OCI-LY3 (cell line): ENCODE measurements at regions not wholly inside any gene's neighbourhood (a gene's known extent, or its start where the extent isn't known, plus 50 kb on each side); places are given as distances from the start of the nearest gene placed in this dataset.

Experiments
- H2AFZ ChIP-seq: fragments of 200-600, 300-600 bp; shearing (Covaris generic); 2 replicates; pipeline ENCODE4 v1.6.0; 2014; ENCODE audit warnings: antibody characterized with exemption, low read depth, low read length
- H3K27ac ChIP-seq: fragments of 200-600, 300-600 bp; sonication (generic); 2 replicates; pipeline ENCODE4 v1.5.1; 2014; ENCODE audit warnings: mild to moderate bottlenecking, low read length, moderate library complexity, mixed read lengths
- H3K27me3 ChIP-seq: fragments of 200-600, 300-600 bp; sonication (generic); 2 replicates; pipeline ENCODE4 v1.6.1; 2014; ENCODE audit warnings: low read depth, low read length, mixed read lengths
- H3K36me3 ChIP-seq: fragments of 200-600, 300-600 bp; sonication (generic); replicated peaks from 2 replicates; pipeline ENCODE3; 2014; ENCODE audit warnings: low read depth, low read length, mixed read lengths
- H3K4me1 ChIP-seq: fragments of 300-600, 200-600 bp; sonication (generic); 2 replicates; pipeline ENCODE4 v1.6.1; 2014; ENCODE audit warnings: low read length, mixed read lengths
- H3K4me2 ChIP-seq: fragments of 200-600, 300-600 bp; sonication (generic); 2 replicates; pipeline ENCODE4 v1.6.1; 2014; ENCODE audit warnings: low read length, mixed read lengths
- H3K4me3 ChIP-seq: fragments of 300-600, 200-600 bp; sonication (generic); 2 replicates; pipeline ENCODE4 v1.5.1; 2014; ENCODE audit warnings: antibody characterized with exemption, mild to moderate bottlenecking, low read length, moderate library complexity
- H3K79me2 ChIP-seq: fragments of 300-600, 200-600 bp; shearing (Covaris generic); 2 replicates; pipeline ENCODE4 v1.6.1; 2014; ENCODE audit warnings: mild to moderate bottlenecking, low read length, mixed read lengths
- H3K9ac ChIP-seq: fragments of 300-600, 200-600 bp; shearing (Covaris generic); 2 replicates; pipeline ENCODE4 v1.6.0; 2014; ENCODE audit warnings: mild to moderate bottlenecking, low read length, moderate library complexity
- H3K9me3 ChIP-seq: fragments of 200-600, 300-600 bp; shearing (Covaris generic); 2 replicates; pipeline ENCODE4 v1.6.1; 2014; ENCODE audit warnings: low read length, mixed read lengths; ENCODE audit not compliant: insufficient read depth
- H4K20me1 ChIP-seq: fragments of 200-600, 300-600 bp; sonication (generic); 2 replicates; pipeline ENCODE4 v1.6.1; 2016; ENCODE audit warnings: low read length, mixed read lengths; ENCODE audit not compliant: insufficient read depth
- EZH2phosphoT487 ChIP-seq: fragments of 200-600 bp; shearing (Covaris generic); IDR thresholded peaks from 2 replicates; pipeline ENCODE4 v1.6.1; 2018; ENCODE audit warnings: antibody characterized with exemption, mixed run types, low read depth
- TF ChIP-seq, protein P1 (sequence below): fragments of 200-600, 300-600 bp; sonication (generic); IDR thresholded peaks from 2 replicates; pipeline ENCODE4 v1.5.1; 2014; ENCODE audit warnings: antibody characterized with exemption, low read length, low read depth

DNA sequence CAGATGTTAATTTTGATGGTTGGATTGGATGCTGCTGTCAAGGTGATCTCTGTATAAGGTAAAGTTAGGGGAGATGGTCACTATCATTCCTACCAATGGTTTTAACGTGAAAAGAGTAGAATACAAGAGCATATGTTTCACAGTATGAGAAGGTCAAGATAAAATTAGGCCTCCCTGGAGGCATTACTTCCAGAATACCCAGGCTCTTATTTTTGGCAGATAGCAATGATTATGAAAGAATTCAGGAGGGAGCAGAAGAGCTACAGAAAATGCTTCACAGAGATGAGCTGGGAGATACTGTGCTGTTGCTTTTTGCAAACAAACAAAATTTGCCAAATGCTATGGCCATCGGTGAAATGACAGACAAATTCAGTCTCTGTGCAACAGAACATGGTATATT, 547.5 kb upstream of the SPRY2 start:
- Histone ChIP-seq H2AFZ (no peak overlapping the region), H3K36me3 (no peaks in the 10 kb centered on the region), H3K9ac (no peak overlapping the region), H3K27me3 (no peaks in the 10 kb centered on the region), H3K4me1 (no peaks in the 10 kb centered on the region), H3K9me3 (0 out of 2 replicates have a peak, but pooled peaks cover 2% of the 10 kb centered on the region), H3K27ac (no peak overlapping the region), H3K4me3 (no peak overlapping the region), H4K20me1 (no peaks in the 10 kb centered on the region), H3K4me2 (no peak overlapping the region), H3K79me2 (no peaks in the 10 kb centered on the region)
- no peak for TF ChIP-seq EZH2phosphoT487
- TF ChIP-seq, protein P1, sequence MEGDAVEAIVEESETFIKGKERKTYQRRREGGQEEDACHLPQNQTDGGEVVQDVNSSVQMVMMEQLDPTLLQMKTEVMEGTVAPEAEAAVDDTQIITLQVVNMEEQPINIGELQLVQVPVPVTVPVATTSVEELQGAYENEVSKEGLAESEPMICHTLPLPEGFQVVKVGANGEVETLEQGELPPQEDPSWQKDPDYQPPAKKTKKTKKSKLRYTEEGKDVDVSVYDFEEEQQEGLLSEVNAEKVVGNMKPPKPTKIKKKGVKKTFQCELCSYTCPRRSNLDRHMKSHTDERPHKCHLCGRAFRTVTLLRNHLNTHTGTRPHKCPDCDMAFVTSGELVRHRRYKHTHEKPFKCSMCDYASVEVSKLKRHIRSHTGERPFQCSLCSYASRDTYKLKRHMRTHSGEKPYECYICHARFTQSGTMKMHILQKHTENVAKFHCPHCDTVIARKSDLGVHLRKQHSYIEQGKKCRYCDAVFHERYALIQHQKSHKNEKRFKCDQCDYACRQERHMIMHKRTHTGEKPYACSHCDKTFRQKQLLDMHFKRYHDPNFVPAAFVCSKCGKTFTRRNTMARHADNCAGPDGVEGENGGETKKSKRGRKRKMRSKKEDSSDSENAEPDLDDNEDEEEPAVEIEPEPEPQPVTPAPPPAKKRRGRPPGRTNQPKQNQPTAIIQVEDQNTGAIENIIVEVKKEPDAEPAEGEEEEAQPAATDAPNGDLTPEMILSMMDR = no peak

DNA sequence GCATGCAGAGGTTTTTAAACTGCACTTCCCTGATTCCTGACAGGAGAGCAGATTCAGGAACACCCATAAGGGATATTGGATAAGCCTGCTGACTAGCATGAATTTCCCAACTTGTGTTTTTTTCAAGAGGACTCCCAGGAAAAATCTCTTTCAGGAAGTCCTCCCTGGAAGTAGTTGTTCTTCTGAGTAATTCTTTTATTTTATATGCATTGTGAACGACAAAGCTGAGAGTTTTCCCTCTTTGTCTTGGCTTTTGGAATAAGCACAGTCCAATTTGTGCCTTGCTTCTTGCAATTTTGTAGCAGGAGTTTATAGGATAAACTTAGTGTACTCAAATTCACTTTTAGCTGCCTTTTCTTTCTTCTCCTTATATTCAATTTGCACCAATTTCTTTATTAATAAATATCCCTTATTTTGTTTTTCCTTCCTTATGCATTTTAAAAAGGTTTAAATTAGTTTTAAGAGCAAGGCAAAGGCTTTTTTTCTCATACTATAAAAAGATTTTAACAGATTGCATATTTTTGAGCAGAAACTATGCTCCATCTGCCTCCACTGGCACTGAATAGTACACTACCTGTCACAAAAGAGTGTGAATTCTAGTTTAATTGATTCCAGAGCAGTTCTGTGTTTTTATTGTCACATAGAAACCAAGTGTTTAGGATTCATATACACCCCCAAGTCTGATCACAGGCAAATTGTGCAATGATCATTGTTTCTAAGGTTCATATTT, 543.3 kb upstream of the SPRY2 start:
- no peak overlapping the region for H3K27ac ChIP-seq
- no peak for TF ChIP-seq EZH2phosphoT487
- TF ChIP-seq, protein P1 = no peak

DNA sequence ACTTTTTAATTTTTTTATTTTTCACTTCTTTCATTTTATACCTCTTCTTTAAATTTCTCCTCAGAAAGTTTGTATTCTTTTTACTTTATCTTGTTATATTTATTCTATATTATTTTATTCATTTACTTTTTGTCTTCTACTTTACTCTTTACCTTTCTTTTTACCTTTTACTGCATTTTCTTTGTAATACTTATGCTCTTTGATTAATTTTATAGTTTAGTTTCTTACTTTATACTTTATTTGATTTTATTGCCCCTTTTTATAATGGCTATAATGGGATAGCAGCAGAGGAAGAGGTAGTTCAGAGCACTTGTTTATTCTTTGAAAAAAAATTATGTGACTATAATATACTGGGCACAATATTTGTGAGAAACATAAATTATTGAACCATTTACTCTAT, 542.6 kb upstream of the SPRY2 start:
- H3K4me2 ChIP-seq = no peak overlapping the region
- no peaks in the 10 kb centered on the region for H4K20me1 ChIP-seq
- no peak overlapping the region for H3K27ac ChIP-seq
- no peak overlapping the region for H3K4me3 ChIP-seq
- 0 out of 2 replicates have a peak, but pooled peaks cover 2% of the 10 kb centered on the region for H3K9me3 ChIP-seq
- TF ChIP-seq, protein P1 = no peak
- H3K27me3 ChIP-seq = no peaks in the 10 kb centered on the region
- no peak overlapping the region for H3K9ac ChIP-seq
- no peaks in the 10 kb centered on the region for H3K4me1 ChIP-seq
- no peak overlapping the region for H2AFZ ChIP-seq
- no peaks in the 10 kb centered on the region for H3K79me2 ChIP-seq
- no peaks in the 10 kb centered on the region for H3K36me3 ChIP-seq

More for the DNA sequence above, 543.3 kb upstream of the SPRY2 start:
- Histone ChIP-seq H3K27me3 (no peaks in the 10 kb centered on the region), H3K79me2 (no peaks in the 10 kb centered on the region), H3K9ac (no peak overlapping the region), H3K4me3 (no peak overlapping the region), H2AFZ (no peak overlapping the region), H3K4me1 (no peaks in the 10 kb centered on the region), H4K20me1 (no peaks in the 10 kb centered on the region), H3K36me3 (no peaks in the 10 kb centered on the region), H3K9me3 (0 out of 2 replicates have a peak, but pooled peaks cover 2% of the 10 kb centered on the region), H3K4me2 (no peak overlapping the region)

DNA sequence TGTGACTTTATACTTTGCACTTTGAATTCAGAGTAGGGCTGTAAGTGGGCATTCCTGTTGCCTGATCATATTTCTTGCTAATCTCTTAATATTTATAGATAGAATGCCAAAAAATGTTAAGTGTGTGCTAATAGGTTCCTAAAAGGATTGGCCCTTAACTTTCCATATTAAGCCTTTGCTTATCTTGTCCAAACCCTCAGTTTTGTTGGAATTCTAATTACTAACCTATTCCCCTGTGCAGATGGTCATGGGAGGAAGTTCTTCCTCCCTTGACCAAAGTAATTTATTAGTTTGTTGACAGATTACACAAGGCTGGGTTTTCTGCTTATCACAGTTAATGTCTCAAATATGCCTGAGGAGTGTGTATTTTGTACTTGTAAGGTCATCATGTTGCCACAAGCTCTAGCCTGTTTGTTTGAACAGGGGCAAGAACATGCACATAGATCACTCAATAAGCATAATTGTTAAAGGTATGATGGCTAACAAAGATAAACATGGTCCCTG, 541.1 kb upstream of the SPRY2 start:
- Histone ChIP-seq H3K4me3 (no peak overlapping the region), H2AFZ (no peak overlapping the region), H3K27me3 (no peaks in the 10 kb centered on the region), H3K4me2 (no peak overlapping the region), H3K79me2 (no peaks in the 10 kb centered on the region), H4K20me1 (no peaks in the 10 kb centered on the region), H3K36me3 (no peaks in the 10 kb centered on the region), H3K27ac (no peak overlapping the region), H3K9me3 (0 out of 2 replicates have a peak, but pooled peaks cover 2% of the 10 kb centered on the region), H3K9ac (no peak overlapping the region), H3K4me1 (no peaks in the 10 kb centered on the region)
- no peak for TF ChIP-seq EZH2phosphoT487
- TF ChIP-seq, protein P1 = no peak
